ENCODE measurements at regions not wholly inside any gene's neighbourhood (a gene's known extent, or its start where the extent isn't known, plus 50 kb on each side); places are given as distances from the start of the nearest gene placed in this dataset.
A peak's percentile ranks its signal among the peaks of the same experiment; 100 is the strongest.

- peak; percentile 42 to 64 (median 50) for TF ChIP-seq CTCF (IDR thresholded peaks at IDR 0.05)
- no peak for TF ChIP-seq POLR2A (IDR thresholded peaks at IDR 0.05)
Observed at GRCh38 chr6:153947808-153948447, 91.1 kb upstream of the OPRM1 start.
